ENCODE measurements at regions not wholly inside any gene's neighbourhood (a gene's known extent, or its start where the extent isn't known, plus 50 kb on each side); places are given as distances from the start of the nearest gene placed in this dataset.

- Mint-ChIP-seq H3K27ac (no peak overlapping the region), H3K36me3 (ENCODE audit: low read depth) (no peaks in the 10 kb centered on the region), H3K4me3 (no peak overlapping the region), H3K27me3 (ENCODE audit: low read depth, poor library complexity) (peaks cover 11% of the 10 kb centered on the region), H3K9me3 (no peaks in the 10 kb centered on the region), H3K4me1 (no peaks in the 10 kb centered on the region)
- no peak for DNase-seq
- TF ChIP-seq CTCF (IDR thresholded peaks at IDR 0.05) = no peak
Observed at GRCh38 chr3:101128001-101128400, 134.8 kb upstream of the ABI3BP start.

DNA sequence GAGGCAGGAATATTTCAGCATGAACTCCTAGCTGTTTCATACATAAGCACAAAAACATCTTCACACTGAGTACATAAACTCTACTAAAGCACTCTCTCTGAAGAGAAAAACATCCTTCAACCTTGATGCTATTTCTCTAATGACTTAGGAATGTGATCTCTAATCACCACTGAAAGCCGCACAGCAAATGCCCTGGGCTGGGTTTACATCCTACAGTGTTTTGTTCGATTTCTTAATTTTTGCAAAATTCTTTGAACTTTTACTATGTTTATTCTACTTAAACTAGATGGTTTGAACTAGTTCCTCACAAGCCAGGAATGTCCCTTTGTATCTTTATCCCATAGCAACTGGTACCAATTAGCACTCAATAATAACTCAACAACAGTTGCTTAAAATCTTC is 130.9 kb upstream of the ABI3BP start:
- no peaks in the 10 kb centered on the region for H3K36me3 Mint-ChIP-seq (ENCODE audit: low read depth)
- H3K27ac Mint-ChIP-seq = no peak overlapping the region

DNA sequence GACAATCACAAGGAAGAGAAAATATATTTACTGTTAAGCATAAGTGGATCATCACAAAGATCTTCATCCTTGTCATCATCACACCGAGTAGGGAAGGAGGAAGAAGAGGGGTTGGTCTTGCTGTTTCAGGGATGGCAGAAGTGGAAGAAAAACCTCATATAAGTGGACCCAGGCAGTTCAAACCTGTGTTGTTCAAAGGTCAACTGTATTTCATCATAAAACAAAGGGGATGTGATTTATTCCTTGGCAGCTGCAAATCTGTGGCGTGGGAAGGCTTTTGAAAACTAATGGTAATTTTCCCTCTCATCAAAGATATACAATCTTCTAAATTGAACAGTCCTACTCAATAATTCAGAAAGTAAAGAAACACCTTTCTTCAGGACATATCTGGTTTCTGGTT is 129.9 kb upstream of the ABI3BP start:
- Mint-ChIP-seq H3K36me3 (ENCODE audit: low read depth) (no peaks in the 10 kb centered on the region), H3K4me3 (no peak overlapping the region), H3K27ac (no peak overlapping the region), H3K9me3 (no peaks in the 10 kb centered on the region), H3K27me3 (ENCODE audit: low read depth, poor library complexity) (peaks cover 19% of the 10 kb centered on the region), H3K4me1 (no peaks in the 10 kb centered on the region)
- no peak for TF ChIP-seq CTCF (IDR thresholded peaks at IDR 0.05)
- no peak for DNase-seq

More for the DNA sequence above, 130.9 kb upstream of the ABI3BP start:
- H3K27me3 Mint-ChIP-seq (ENCODE audit: low read depth, poor library complexity) = peaks cover 22% of the 10 kb centered on the region
- no peak overlapping the region for H3K4me3 Mint-ChIP-seq
- TF ChIP-seq CTCF (IDR thresholded peaks at IDR 0.05) = no peak
- no peaks in the 10 kb centered on the region for H3K4me1 Mint-ChIP-seq
- H3K9me3 Mint-ChIP-seq = no peaks in the 10 kb centered on the region
- DNase-seq = no peak

DNA sequence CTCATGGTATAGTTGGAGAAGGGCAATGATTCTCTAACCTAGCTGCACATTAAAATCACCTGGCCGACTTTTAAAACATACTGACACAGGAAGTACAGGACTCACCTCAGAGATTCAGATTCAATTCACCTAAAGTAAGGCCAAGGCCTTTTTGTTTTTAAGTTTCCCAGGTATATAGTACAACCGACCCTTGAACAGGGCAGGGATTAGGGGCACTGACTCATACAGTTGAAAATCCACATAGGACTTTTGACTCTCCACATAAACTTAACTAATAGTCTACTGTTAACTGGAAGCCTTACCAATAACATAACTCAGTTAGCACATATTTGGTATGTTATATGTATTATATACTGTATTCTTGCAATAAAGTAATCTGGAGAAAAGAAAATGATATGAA is 129.5 kb upstream of the ABI3BP start:
- Mint-ChIP-seq H3K27ac (no peak overlapping the region), H3K4me1 (no peaks in the 10 kb centered on the region), H3K36me3 (ENCODE audit: low read depth) (no peaks in the 10 kb centered on the region), H3K9me3 (no peaks in the 10 kb centered on the region), H3K27me3 (ENCODE audit: low read depth, poor library complexity) (peaks cover 19% of the 10 kb centered on the region), H3K4me3 (no peak overlapping the region)
- TF ChIP-seq CTCF (IDR thresholded peaks at IDR 0.05) = no peak
- DNase-seq = no peak

DNA sequence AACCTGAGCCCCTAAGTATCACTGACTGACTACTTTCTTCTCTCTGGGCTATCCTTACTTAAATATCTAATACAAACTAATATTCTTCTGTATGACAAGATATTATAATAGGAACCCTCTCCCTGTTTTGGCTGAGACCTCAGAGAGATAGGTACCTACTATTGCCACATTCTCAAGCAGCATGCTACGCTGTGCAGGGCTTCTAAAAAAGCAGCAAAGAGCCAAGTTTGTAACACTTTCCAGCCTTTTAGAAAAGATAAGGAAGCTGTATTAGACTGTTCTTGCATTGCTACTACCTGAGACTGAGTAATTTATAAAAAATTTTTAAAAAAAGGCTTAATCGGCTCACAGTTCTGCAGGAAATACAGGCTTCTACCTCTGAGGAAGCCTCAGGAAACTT is 126.8 kb upstream of the ABI3BP start:
- Mint-ChIP-seq H3K27me3 (ENCODE audit: low read depth, poor library complexity) (peaks cover 16% of the 10 kb centered on the region), H3K4me3 (no peak overlapping the region)

More for the DNA sequence above, 126.8 kb upstream of the ABI3BP start:
- no peaks in the 10 kb centered on the region for H3K4me1 Mint-ChIP-seq
- H3K27ac Mint-ChIP-seq = no peak overlapping the region
- no peaks in the 10 kb centered on the region for H3K36me3 Mint-ChIP-seq (ENCODE audit: low read depth)
- no peak for DNase-seq
- TF ChIP-seq CTCF (IDR thresholded peaks at IDR 0.05) = no peak
- H3K9me3 Mint-ChIP-seq = no peaks in the 10 kb centered on the region
